ENCODE measurements at regions not wholly inside any gene's neighbourhood (a gene's known extent, or its start where the extent isn't known, plus 50 kb on each side); places are given as distances from the start of the nearest gene placed in this dataset.

DNA sequence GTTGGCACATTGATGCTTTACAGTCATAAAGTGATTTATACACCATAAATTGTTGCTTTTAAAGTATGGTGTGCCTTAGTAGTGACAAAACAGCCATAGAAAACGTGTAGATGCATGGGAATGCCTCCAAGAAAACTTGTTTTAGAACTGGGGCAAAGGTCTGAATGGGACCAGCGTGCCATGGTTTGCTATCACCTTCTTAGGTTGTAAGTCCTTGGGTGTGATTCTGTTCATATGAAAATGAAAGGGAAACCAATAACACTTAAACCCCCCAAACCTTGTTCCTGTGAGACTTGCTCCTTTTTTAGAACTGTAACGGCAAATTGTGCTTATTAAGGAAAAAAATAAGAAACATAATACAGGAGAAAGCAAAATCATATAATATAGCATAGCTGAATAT lies 603.3 kb upstream of the SLITRK6 start:
- DNase-seq (ENCODE audit: low read depth, low spot score), result no peak
- TF ChIP-seq POLR2A (IDR thresholded peaks at IDR 0.05; ENCODE audit: low read depth, low read length) (no peak), GATA2 (IDR thresholded peaks at IDR 0.05; ENCODE audit: insufficient read depth, insufficient read length, low read depth, low read length) (no peak), EZH2 (IDR thresholded peaks at IDR 0.05; ENCODE audit: borderline replicate concordance, low read depth, low read length, severe bottlenecking) (no peak), POLR2AphosphoS5 (IDR thresholded peaks at IDR 0.05; ENCODE audit: insufficient read depth, low read depth, low read length) (no peak), JUN (IDR thresholded peaks at IDR 0.05; ENCODE audit: borderline replicate concordance, insufficient read depth, insufficient read length, low read depth) (no peak), FOS (IDR thresholded peaks at IDR 0.05; ENCODE audit: borderline replicate concordance, insufficient read depth, low read length) (no peak), MYC (IDR thresholded peaks at IDR 0.05; ENCODE audit: low read depth, low read length) (no peak)
- TF ChIP-seq, protein P1, sequence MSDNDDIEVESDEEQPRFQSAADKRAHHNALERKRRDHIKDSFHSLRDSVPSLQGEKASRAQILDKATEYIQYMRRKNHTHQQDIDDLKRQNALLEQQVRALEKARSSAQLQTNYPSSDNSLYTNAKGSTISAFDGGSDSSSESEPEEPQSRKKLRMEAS (IDR thresholded peaks at IDR 0.05; ENCODE audit: insufficient read depth, insufficient read length), result no peak
- TF ChIP-seq, protein P2, sequence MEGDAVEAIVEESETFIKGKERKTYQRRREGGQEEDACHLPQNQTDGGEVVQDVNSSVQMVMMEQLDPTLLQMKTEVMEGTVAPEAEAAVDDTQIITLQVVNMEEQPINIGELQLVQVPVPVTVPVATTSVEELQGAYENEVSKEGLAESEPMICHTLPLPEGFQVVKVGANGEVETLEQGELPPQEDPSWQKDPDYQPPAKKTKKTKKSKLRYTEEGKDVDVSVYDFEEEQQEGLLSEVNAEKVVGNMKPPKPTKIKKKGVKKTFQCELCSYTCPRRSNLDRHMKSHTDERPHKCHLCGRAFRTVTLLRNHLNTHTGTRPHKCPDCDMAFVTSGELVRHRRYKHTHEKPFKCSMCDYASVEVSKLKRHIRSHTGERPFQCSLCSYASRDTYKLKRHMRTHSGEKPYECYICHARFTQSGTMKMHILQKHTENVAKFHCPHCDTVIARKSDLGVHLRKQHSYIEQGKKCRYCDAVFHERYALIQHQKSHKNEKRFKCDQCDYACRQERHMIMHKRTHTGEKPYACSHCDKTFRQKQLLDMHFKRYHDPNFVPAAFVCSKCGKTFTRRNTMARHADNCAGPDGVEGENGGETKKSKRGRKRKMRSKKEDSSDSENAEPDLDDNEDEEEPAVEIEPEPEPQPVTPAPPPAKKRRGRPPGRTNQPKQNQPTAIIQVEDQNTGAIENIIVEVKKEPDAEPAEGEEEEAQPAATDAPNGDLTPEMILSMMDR (IDR thresholded peaks at IDR 0.05; ENCODE audit: extremely low read depth in 1 of 2, insufficient read depth in 1 of 2, low read depth in 1 of 2, low read length in 2 of 2), result no peak
- intact Hi-C loops (cut with micrococcal nuclease) (no loop called here), dilution Hi-C loops (cut with MboI; ENCODE audit: extremely low pct_ligation_motif_present, low sequenced_read_pairs) (no loop called here)
- Histone ChIP-seq H3K27me3 (ENCODE audit: control insufficient read depth in 2 of 2, insufficient read depth in 2 of 2, low read length in 2 of 2) (no peaks in the 10 kb centered on the region), H3K4me2 (ENCODE audit: insufficient read depth, low read length) (no peak overlapping the region), H3K9me3 (replicated peaks; ENCODE audit: control insufficient read depth, insufficient read depth, low read length) (peaks cover 3% of the 10 kb centered on the region), H3K4me3 (replicated peaks in 1 of 3; ENCODE audit: insufficient read depth in 1 of 3, low read depth in 1 of 3, low read length in 3 of 3) (no peak overlapping the region), H3K9me1 (replicated peaks; ENCODE audit: control insufficient read depth, extremely low read depth, insufficient read depth, low read length) (no peaks in the 10 kb centered on the region), H3K4me1 (ENCODE audit: control insufficient read depth, extremely low read depth, insufficient read depth, low read length) (no peaks in the 10 kb centered on the region), H3K79me2 (ENCODE audit: control insufficient read depth, insufficient read depth, low read length) (no peaks in the 10 kb centered on the region), H3K9ac (replicated peaks; ENCODE audit: extremely low read depth, insufficient read depth, low read length) (no peak overlapping the region), H4K20me1 (replicated peaks; ENCODE audit: control insufficient read depth, extremely low read depth, insufficient read depth, low read length) (no peaks in the 10 kb centered on the region), H3K36me3 (ENCODE audit: control insufficient read depth in 2 of 2, extremely low read depth in 1 of 2, insufficient read depth in 2 of 2, low read length in 2 of 2) (no peaks in the 10 kb centered on the region), H3K27ac (ENCODE audit: insufficient read depth, low read depth, low read length) (no peak overlapping the region), H2AFZ (ENCODE audit: low read depth, low read length) (no peak overlapping the region)
- FAIRE-seq, result no peak
- BruUV-seq (replicated peaks), result no TSS peak
- CTCF ChIA-PET, result no interaction called here
- POLR2A ChIA-PET, result no interaction called here
